GM19328 (cell line): ENCODE measurements at regions not wholly inside any gene's neighbourhood (a gene's known extent, or its start where the extent isn't known, plus 50 kb on each side); places are given as distances from the start of the nearest gene placed in this dataset.
"Not testable (repeated sequence)": the region's sequence is repeated elsewhere in the genome, so short reads cannot be mapped to it uniquely, and the experiment has no call there.

Experiments used
- ATAC-seq: cut with Tn5 transposase; IDR thresholded peaks from one replicate; pipeline ENCODE4 v1.9.1; 2021; ENCODE audit warnings: mild to moderate bottlenecking, moderate library complexity; ENCODE audit not compliant: unreplicated experiment

DNA sequence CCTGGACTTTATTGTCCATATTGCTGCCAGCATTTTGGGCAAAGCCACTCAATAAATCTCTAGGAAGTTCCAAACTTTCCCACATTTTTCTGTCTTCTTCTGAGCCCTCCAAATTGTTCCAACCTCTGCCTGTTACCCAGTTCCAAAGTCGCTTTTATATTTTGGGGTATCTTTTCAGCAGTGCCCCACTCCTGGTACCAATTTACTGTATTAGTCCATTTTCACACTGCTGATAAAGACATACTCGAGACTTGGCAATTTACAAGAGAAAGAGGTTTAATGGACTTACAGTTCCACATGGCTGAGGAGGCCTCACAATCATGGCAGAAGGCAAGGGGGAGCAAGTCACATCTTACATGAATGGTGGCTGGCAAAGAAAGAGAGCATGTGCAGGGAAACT is 53.4 kb downstream of the AHSP start:
- ATAC-seq, result not testable (repeated sequence)

DNA sequence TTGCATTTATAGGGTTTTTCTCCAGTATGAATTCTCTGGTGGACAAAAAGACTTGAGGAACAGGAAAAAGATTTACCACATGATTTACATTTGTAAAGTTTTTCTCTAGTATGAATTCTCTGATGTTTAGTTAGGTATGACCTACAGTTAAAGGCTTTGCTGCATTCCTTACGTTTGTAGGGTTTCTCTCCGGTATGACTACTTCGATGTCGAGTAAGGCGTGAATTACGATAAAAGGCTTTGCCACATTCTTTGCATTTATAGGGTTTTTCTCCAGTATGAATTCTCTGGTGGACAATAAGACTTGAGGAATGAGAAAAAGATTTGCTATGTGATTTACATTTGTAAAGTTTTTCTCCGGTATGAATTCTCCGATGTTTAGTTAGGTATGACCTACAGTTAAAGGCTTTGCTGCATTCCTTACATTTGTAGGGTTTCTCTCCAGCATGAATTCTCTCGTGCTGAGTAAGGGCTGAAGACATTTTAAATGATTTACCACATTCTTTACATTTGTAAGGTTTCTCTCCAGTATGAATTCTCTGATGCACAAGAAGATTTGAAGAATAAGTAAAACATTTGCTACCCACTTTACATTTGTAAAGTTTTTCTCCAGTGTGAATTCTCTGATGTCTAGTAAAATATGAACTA is 74.2 kb downstream of the AHSP start:
- not testable (repeated sequence) for ATAC-seq

DNA sequence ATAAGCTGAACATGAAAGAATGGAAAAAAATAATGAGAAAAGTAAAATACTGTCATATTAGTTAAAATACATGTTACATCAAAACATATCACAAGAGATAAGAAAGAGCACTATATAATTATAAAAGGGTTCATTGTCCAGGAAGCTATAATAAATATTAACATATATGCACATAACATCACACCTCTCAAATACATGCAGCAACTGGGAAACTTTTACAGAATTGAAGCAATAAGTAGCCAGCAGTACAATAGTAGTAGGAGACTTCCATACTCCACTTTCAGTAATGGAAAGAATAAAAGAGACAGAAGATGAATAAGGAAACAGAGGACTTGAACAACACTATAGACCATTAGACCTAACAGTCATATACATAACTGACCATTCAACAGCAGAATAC is 90.4 kb downstream of the AHSP start:
- ATAC-seq, result no peak

DNA sequence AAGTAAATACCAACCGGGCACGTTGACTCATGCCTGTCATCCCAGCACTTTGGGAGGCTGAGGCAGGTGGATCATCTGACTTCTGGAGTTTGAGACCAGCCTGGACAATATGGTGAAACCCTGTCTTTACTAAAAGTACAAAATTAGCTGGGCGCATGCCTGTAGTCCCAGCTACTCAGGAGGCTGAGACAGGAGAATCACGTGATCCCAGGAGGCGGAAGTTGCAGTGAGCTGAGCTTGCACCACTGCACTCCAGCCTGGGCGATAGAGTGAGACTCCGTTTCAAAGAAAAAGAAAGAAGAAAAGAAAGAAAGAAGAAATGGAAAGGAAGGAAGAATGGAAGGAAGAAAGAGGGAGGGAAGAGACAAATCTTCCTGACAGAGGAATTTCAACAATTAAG is 108.7 kb downstream of the AHSP start:
- no peak for ATAC-seq

DNA sequence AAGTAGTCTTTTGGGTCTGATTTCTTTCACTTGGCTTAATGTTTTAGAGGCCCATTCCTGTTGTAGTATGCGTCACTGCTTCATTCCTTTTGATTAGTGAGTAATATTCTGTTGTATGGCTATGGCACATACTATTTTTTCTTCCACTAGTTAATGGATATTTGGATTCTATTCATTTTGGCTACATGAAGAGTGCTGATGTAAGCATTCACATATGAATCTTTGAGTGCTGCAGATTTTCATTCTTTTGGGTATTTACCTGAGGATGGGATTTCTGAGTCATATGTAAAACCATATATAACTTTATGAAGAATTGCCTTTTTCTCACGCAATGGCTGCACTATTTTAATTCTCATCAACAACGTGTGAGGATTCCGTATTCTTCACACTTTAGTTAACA is 113.6 kb downstream of the AHSP start:
- no peak for ATAC-seq

DNA sequence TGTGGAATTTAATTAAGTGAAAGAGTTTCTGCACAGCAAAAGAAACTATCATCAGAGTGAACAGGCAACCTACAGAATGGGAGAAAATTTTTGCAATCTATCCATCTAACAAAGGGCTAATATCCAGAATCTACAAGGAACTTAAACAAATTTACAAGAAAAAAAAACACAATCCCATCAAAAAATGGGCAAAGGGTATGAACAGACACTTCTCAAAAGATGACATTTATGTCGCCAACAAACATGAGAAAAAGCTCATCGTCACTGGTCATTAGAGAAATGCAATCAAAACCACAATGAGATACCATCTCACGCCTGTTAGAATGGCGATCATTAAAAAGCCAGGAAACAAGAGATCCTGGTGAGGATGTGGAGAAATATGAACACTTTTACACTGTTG is 128.0 kb downstream of the AHSP start:
- not testable (repeated sequence) for ATAC-seq

DNA sequence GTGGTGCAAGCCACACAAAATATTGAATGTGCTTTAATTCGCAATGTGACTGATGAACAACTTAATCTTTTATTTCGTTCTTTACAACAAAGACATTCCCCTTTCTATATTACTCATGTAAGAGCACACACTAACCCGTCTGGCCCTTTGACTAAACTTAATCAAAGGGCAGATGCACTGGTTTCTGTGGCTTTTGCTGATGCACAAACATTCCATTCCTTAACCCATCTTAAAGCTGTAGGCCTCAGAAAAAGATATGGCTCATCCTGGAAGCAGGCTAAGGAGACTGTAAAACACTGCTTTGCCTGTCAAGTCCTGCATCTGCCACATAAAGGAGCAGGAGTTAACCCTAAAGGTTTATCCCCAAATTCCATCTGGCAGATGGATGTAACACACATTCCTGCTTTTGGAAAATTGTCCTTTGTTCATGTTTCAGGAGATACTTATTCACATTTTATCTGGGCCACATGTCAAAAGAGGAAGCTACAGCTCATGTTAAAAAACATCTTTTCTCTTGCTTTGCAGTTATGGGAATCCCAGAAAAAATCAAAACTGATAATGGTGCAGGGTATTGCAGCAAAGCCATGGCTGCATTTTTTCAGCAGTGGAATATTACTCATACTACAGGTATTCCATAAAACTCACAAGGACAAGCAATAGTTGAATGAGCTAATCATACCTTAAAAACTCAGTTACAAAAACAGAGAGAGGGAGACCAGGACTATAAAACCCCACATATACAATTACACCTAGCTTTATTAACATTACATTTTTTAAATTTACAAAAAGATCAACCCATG is 137.2 kb downstream of the AHSP start:
- ATAC-seq, result no peak

DNA sequence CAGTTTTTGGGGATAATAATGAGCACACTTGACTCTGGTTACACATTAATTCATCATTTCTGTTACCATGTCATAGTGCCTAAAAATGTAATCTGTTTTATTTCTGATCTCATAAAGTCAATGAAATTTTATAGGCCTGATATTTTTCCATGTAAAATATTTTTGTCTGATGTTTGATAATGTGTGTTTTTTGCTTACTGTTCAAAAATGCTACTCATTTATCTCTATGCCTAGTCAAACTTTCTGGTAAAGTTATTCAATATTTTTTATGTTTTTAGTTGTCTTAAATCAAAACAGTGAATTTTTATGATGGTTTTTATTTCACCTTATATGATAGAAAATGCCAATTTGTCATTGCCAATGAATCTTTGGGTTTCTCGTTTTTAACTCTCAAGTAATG is 147.0 kb downstream of the AHSP start:
- ATAC-seq, result no peak

DNA sequence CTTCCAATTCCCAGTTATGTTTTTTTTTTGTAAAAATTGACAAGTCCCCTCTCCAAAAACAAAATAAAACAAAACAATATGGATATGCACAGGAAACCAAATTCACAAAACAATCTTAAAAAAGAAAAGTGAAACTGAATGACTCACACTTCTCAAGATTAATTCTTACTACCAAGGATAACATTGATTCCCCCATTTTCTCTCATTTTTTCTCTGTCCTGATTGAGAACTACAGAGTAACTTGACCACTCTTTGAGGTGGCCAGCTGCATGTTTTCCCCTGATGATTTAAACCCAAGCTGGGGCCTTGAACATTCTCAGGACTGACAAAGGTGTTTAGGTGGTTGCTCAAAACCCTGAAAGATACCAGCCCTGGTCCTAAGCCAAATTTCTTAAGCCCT is 149.0 kb downstream of the AHSP start:
- no peak for ATAC-seq

DNA sequence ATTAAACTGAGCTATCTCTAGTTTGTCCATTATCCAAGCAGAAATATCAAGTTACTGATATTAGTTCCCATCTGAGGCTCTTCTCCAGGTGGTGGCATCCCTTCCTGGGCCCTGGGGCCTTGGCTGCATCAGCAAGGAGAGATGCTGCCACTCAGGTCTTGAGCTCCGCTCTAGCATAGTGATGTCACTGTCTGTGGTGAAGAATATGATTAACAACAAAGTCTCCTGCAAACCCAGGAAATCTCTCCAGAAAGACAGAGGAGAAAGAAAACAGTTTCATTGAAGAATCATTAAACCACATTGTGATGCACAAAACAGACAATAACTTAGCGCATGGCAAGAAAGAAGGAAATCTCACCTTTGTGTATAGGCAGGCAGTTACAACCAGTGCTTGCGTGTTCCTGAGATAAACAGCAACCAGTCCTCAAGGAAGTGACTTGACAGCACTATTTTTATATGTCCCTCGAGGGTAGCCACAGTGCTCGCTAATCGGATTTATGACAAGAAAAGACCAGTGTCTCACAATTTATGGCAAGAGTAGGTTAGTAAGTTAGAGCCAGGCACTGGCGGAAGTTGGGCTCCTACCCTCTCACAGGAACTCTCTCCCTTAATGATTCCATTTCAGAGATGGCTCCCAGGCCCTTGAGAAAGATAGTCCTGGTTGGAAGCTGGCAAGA is 151.1 kb downstream of the AHSP start:
- ATAC-seq, result no peak

DNA sequence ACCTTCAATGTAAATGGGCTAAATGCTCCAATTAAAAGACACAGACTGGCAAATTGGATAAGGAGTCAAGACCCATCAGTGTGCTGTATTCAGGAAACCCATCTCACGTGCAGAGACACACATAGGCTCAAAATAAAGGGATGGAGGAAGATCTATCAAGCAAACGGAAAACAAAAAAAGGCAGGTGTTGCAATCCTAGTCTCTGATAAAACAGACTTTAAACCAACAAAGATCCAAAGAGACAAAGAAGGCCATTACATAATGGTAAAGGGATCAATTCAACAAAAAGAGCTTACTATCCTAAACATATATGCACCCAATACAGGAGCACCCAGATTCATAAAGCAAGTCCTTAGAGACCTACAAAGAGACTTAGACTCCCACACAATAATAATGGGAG is 161.6 kb downstream of the AHSP start:
- not testable (repeated sequence) for ATAC-seq

DNA sequence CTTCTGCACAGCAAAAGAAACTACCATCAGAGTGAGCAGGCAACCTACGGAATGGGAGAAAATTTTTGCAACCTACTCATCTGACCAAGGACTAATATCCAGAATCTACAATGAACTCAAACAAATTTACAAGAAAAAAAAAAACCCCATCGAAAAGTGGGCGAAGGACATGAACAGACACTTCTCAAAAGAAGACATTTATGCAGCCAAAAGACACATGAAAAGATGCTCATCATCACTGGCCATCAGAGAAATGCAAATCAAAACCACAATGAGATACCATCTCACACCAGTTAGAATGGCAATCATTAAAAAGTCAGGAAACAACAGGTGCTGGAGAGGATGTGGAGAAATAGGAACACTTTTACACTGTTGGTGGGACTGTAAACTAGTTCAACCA is 164.6 kb downstream of the AHSP start:
- ATAC-seq, result not testable (repeated sequence)

DNA sequence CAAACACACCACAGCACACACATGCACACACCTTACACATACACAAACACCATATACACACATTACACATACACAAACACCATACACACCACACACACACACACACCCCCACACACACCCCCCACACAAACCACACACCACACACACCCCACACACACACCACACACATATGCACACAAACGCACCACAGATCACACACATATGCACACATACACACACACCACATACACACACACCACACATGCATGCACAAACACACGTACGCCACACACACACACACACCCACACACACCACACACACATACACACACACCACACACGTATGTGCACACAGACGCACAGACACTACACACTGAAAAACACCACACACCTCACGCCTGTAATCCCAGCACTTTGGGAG is 166.0 kb downstream of the AHSP start:
- no peak for ATAC-seq

DNA sequence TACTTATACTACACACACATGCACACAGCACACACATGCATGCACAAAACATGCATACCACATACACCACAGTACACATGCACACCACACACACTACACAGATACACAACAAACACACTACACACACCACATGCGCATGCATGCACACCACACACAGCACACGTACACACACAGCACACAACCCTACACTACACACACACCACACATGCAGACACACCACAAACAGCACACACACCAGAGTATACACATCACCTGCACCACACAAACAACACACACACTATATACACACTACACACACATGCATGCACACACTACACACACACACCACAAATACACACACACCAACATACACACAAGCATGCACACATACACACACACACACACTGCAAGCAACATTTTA is 166.8 kb downstream of the AHSP start:
- no peak for ATAC-seq

DNA sequence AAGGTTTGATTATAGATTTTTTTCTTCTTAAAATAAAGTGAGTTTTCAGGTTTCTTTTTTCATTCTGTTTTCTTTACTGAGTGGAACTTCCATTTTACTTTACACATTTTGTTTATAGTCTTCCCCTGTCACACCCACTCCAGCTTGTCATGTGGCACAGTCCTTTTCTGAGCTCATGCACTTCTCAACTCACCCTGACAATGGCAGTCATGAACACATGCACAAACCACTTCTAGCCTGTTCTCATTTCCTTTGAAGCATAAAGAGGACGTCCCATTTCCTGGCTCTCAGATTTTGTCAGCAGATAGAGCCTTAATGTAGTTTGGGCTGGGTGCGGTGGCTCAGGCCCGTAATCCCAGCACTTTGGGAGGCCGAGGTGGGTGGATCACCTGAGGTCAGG is 168.0 kb downstream of the AHSP start:
- no peak for ATAC-seq

DNA sequence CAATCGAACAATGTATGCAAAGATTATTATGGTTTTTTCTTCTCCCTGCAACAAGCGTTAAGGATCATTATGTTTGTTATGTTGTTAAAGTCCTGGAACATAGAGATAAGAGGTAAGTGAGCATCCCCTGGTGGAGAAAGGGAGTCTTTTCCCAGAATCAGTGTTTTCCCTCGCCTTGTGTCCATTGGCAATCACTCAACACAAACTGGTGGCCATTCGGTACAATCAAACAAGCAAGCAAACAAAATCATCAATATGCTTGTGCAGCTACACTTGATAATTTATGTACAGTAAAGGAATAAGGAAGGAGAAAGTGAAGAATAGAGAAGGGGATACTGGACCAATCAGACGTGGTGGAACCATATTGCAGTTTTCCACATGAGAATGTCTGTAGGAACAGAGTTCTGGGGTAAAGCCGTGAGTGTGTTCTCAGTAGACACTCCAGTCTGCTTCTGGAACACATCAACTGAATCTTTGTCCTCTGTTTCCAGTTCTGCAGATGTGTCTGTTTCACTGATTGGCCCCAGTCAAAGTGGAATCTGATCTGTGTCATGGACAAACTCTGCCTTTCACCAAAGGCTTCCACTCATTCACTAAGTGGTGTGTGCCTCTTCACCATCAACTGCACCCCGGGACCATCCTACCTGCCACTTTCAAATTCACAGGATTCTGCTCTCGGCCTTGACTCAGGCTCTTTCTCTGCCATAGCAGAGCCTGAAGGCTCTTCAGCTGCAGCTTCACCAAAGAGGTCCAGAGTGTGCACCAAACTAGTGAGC is 169.5 kb downstream of the AHSP start:
- ATAC-seq, result no peak

DNA sequence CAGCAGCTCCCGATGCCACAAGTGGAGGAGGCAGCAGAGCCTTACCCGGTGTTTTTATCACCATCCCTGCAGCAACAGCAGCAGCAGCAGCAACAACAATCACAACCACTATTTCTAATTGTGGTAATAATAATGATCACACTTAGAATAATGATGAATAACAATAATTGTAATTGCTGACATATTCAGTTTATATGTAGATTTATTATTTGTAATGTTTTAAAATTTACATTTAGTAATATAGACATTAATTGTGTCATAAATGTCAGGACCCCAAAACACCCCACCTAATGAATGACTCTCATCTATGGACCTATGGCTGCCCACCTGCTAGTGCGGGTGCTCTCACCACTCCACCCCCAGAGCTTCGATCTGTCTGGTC is 170.0 kb downstream of the AHSP start:
- no peak for ATAC-seq

DNA sequence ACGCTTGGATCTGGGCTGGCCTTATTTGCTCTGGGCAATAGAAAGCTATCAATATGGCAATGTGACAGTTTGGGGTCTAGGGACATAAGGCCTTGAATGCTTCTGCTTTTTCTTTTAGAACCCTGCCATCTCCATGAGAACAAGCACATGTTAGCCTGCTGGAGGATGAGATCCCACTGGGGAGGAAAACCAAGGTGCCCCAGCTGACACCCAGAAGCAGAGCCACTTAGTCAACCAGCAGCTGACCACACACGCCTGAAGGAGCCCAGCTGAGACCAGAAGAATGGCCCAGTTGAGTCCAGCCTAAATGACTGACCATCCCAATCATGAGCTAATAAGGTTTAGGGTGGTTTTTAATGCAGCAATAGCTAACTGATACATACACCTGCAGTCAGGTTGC is 171.2 kb downstream of the AHSP start:
- no peak for ATAC-seq

DNA sequence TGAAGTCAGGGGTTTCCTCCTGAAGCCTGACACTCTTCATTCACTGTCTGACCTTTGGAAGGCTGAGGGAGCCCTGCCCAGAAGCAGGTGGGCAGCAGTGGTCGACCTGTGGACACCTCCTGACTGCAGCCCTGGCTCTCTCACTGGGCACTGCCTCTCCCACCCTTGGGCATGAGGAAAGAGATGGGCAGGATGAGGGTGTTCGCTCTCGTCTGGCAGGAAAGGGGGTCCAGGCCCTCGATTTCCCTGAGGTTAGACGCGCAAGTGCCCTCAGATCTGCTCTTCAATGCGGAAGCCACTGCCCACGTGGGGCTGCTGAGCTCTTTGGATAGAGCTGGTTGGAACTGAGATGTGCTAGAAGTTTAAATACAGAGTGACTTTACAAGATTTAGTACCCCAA is 171.9 kb downstream of the AHSP start:
- ATAC-seq, result no peak

DNA sequence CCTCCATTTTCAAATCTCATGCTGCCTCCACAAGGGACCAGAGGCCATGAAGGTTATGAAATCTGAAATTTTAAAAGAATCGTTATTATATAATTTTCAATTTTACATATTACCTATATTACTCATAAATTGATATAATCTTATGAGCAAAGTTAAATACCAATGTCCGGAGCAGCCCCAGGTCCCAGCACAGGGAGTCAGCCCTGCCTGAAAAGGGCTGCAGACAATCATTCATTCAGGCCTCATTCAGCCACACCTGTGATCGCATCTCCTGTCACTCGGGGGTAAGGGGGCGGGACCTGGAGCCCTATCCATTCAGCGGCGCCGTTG is 172.5 kb downstream of the AHSP start:
- ATAC-seq, result peak; percentile 93

DNA sequence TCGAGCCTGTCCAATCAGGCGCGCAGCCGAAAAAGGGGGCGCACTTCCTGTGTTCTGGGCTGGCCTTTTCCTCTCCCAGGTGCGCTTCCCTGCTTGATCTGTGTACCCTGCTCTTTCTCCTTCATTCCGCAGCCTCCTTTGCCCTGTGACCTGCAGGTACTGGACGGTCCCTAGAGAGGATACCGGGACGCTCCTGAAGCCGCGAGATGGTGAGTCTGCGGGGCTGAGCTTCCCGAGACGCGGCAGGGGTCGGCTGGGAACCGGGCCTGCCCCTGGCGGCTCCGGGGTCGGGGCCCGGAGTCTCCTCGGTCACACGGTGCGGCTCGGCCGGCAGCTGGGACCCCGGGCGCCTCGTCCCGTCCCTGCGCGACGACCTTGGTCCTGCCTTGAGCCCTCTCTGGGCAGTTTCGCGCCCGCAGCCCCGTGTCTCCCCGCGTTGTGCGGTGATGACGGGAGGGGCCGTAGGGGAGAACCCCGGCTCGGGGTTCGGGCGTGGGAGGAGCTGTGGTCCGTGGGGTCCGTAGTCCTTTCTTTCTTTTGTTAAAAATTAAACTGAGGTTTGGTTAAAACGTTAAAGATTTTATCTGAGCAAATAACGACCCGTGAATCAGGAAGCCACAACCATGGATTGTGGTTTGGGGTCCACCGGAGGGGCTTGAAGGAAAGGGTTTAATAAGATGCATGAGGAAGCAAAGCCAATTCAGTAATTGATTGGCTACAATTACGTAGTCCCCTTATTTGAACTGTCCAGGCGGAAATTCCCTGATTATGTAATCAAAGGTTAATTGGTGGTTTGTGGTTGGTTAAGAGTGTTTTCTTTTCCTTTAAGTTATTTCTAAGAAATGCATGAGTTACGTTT is 172.8 kb upstream of the ZNF267 start:
- ATAC-seq, result peak; percentile 33
